ENCODE measurements at regions not wholly inside any gene's neighbourhood (a gene's known extent, or its start where the extent isn't known, plus 50 kb on each side); places are given as distances from the start of the nearest gene placed in this dataset.

- TF ChIP-seq CTCF (IDR thresholded peaks at IDR 0.05) (no peak), POLR2A (IDR thresholded peaks at IDR 0.05) (no peak)
Measured at GRCh38 chr12:16417058-16417457, 69.6 kb downstream of the MGST1 start.
